ENCODE measurements at regions not wholly inside any gene's neighbourhood (a gene's known extent, or its start where the extent isn't known, plus 50 kb on each side); places are given as distances from the start of the nearest gene placed in this dataset.

DNA sequence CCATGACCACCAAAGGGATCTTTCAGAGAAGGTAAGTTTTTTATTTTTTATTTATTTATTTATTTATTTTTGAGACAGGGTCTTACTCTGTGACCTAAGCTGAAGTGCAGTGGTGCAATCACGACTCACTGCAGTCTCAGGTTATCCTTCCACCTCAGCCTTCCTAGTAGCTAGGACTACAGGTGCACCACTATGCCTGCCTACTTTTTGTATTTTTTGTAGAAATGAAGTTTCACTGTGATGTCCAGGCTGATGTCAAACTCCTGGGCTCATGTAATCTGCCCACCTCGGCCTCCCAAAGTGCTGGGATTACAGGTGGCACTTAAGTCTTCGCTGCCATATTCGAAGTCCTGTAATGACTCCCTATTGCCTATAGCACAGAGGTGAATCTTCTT lies 342.5 kb downstream of the CYRIA start:
- no peaks in the 10 kb centered on the region for H3K9me3 ChIP-seq (ENCODE audit: control insufficient read depth in 4 of 4, low read length in 3 of 4)
- H3K4me1 ChIP-seq (ENCODE audit: control insufficient read depth in 4 of 4, insufficient read depth in 4 of 4, low read length in 3 of 4) = no peaks in the 10 kb centered on the region
- H3K36me3 ChIP-seq (ENCODE audit: control insufficient read depth in 4 of 4, insufficient read depth in 3 of 4, low read depth in 1 of 4, low read length in 3 of 4) = no peaks in the 10 kb centered on the region
- H3K27me3 ChIP-seq (ENCODE audit: control insufficient read depth in 4 of 4, insufficient read depth in 4 of 4, low read length in 3 of 4) = no peaks in the 10 kb centered on the region
- no peak for DNase-seq (ENCODE audit: low spot score)
- WGBS = 89% methylated on average over 4 of the region's 4 CpGs
- H3K4me3 ChIP-seq (ENCODE audit: low read depth in 1 of 3, low read length in 3 of 3) = no peak overlapping the region
- TF ChIP-seq JUND (IDR thresholded peaks at IDR 0.05) (no peak), HNF4G (IDR thresholded peaks at IDR 0.05) (no peak)
- TF ChIP-seq, protein P1, sequence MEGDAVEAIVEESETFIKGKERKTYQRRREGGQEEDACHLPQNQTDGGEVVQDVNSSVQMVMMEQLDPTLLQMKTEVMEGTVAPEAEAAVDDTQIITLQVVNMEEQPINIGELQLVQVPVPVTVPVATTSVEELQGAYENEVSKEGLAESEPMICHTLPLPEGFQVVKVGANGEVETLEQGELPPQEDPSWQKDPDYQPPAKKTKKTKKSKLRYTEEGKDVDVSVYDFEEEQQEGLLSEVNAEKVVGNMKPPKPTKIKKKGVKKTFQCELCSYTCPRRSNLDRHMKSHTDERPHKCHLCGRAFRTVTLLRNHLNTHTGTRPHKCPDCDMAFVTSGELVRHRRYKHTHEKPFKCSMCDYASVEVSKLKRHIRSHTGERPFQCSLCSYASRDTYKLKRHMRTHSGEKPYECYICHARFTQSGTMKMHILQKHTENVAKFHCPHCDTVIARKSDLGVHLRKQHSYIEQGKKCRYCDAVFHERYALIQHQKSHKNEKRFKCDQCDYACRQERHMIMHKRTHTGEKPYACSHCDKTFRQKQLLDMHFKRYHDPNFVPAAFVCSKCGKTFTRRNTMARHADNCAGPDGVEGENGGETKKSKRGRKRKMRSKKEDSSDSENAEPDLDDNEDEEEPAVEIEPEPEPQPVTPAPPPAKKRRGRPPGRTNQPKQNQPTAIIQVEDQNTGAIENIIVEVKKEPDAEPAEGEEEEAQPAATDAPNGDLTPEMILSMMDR (IDR thresholded peaks at IDR 0.05; ENCODE audit: low read depth, low read length, missing input control) = no peak
- H3K27ac ChIP-seq (ENCODE audit: low read depth in 1 of 2, low read length in 2 of 2) = no peak overlapping the region
- no peak overlapping the region for H3K9ac ChIP-seq (ENCODE audit: low read depth in 1 of 2, low read length in 2 of 2)

DNA sequence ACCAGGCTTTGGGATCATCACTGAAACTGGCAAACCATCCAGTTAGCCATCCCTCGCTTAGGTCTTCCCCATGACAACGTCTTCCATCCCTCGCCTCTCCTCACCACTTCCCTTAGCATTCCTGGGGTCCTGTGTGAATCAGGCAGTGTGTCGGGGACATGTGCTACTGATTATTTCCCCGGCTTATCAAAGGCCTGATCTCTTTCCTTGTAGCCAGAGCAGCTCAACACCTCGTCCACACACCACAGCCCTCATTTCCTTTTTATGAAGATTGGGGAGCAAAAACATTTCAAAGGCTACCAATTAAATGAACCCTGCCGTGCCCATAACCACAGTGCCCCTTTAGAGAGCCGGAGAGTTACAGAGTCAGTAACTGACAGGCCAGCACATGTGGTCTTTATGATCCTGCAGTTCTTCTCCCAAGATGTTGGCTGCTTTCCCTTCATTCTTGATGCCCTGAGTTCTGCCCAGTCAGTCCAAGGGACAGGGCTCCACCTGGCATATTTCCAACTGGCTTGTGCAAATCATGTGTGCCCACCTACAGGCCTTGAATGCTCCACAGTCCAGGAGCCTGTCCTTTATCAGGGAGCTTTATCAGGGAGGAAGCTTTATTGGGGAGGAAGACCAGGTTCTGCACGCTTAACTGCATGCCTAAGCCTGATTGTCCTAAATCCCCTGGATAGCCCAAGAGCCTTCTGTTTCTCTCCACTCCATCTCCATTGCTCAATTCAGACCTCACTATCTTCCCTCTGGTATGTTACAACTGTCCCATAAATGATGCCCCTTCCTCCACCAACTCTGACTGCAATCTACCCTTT lies 343.1 kb downstream of the CYRIA start:
- TF ChIP-seq FOXA2 (IDR thresholded peaks at IDR 0.05) (no peak), TAF1 (conservative IDR thresholded peaks at IDR 0.05) (no peak), RXRA (IDR thresholded peaks at IDR 0.05) (no peak), YY1 (IDR thresholded peaks at IDR 0.05) (no peak), GABPA (IDR thresholded peaks at IDR 0.05 in 1 of 2, conservative IDR thresholded peaks at IDR 0.05 in 1 of 2) (no peak), HNF4G (IDR thresholded peaks at IDR 0.05) (no peak), RAD21 (IDR thresholded peaks at IDR 0.05) (no peak), SP1 (IDR thresholded peaks at IDR 0.05) (no peak), EGR1 (IDR thresholded peaks at IDR 0.05; ENCODE audit: low read depth in 2 of 2) (no peak), NR2F2 (IDR thresholded peaks at IDR 0.05) (no peak), HNF4A (conservative IDR thresholded peaks at IDR 0.05) (no peak), FOXA1 (IDR thresholded peaks at IDR 0.05) (no peak)
- TF ChIP-seq, protein P2, sequence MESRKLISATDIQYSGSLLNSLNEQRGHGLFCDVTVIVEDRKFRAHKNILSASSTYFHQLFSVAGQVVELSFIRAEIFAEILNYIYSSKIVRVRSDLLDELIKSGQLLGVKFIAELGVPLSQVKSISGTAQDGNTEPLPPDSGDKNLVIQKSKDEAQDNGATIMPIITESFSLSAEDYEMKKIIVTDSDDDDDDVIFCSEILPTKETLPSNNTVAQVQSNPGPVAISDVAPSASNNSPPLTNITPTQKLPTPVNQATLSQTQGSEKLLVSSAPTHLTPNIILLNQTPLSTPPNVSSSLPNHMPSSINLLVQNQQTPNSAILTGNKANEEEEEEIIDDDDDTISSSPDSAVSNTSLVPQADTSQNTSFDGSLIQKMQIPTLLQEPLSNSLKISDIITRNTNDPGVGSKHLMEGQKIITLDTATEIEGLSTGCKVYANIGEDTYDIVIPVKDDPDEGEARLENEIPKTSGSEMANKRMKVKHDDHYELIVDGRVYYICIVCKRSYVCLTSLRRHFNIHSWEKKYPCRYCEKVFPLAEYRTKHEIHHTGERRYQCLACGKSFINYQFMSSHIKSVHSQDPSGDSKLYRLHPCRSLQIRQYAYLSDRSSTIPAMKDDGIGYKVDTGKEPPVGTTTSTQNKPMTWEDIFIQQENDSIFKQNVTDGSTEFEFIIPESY (IDR thresholded peaks at IDR 0.05) = no peak
- TF ChIP-seq, protein P3, sequence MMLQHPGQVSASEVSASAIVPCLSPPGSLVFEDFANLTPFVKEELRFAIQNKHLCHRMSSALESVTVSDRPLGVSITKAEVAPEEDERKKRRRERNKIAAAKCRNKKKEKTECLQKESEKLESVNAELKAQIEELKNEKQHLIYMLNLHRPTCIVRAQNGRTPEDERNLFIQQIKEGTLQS (IDR thresholded peaks at IDR 0.05) = no peak
- TF ChIP-seq, protein P1 (IDR thresholded peaks at IDR 0.05; ENCODE audit: low read depth, low read length, missing input control) = no peak
- TF ChIP-seq, protein P4, sequence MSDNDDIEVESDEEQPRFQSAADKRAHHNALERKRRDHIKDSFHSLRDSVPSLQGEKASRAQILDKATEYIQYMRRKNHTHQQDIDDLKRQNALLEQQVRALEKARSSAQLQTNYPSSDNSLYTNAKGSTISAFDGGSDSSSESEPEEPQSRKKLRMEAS (IDR thresholded peaks at IDR 0.05) = no peak
- H3K27ac ChIP-seq (ENCODE audit: low read depth in 1 of 2, low read length in 2 of 2) = no peak overlapping the region
- DNase-seq (ENCODE audit: low spot score) = no peak
- H3K36me3 ChIP-seq (ENCODE audit: control insufficient read depth in 4 of 4, insufficient read depth in 3 of 4, low read depth in 1 of 4, low read length in 3 of 4) = no peaks in the 10 kb centered on the region
- no peak overlapping the region for H3K4me3 ChIP-seq (ENCODE audit: low read depth in 1 of 3, low read length in 3 of 3)
- H3K9me3 ChIP-seq (ENCODE audit: control insufficient read depth in 4 of 4, low read length in 3 of 4) = no peaks in the 10 kb centered on the region
- no peaks in the 10 kb centered on the region for H3K4me1 ChIP-seq (ENCODE audit: control insufficient read depth in 4 of 4, insufficient read depth in 4 of 4, low read length in 3 of 4)
- no peaks in the 10 kb centered on the region for H3K27me3 ChIP-seq (ENCODE audit: control insufficient read depth in 4 of 4, insufficient read depth in 4 of 4, low read length in 3 of 4)
- WGBS = 84% methylated on average over 9 of the region's 9 CpGs
- H3K9ac ChIP-seq (ENCODE audit: low read depth in 1 of 2, low read length in 2 of 2) = no peak overlapping the region
